GM12891 (cell line): ENCODE measurements at regions not wholly inside any gene's neighbourhood (a gene's known extent, or its start where the extent isn't known, plus 50 kb on each side); places are given as distances from the start of the nearest gene placed in this dataset.

Source experiments
- POLR2A ChIP-seq: IDR thresholded peaks from 2 replicates; pipeline ENCODE4 v1.6.1; 2011; ENCODE audit warnings: low read depth, low read length, control low read depth
- POLR2AphosphoS5 ChIP-seq: IDR thresholded peaks from 2 replicates; pipeline ENCODE4 v1.6.1; 2011; ENCODE audit warnings: low read depth, low read length, control low read depth
- SPI1 ChIP-seq: IDR thresholded peaks from 2 replicates; pipeline ENCODE4 v1.6.1; 2011; ENCODE audit warnings: low read depth, low read length, control low read depth

GRCh38 chr11:31932879-31933278, 121.8 kb upstream of the PAX6 start:
- no peak for TF ChIP-seq SPI1
- no peak for TF ChIP-seq POLR2A
- no peak for TF ChIP-seq POLR2AphosphoS5
